Lung (tissue), 11 donors: ENCODE measurements at regions not wholly inside any gene's neighbourhood (a gene's known extent, or its start where the extent isn't known, plus 50 kb on each side); places are given as distances from the start of the nearest gene placed in this dataset.

ENCODE experiments used
- ATAC-seq: fragments of 200-7000 bp; cut with Tn5 transposase; one replicate; pipeline ENCODE4 v1.9.1; 2020; ENCODE audit warnings: moderate number of reproducible peaks; ENCODE audit not compliant: insufficient read depth, low FRiP score
- DNase-seq, 3 donors: peaks; one replicate each; pipeline ENCODE4 v3.0.0-alpha.2; 2013 to 2017
- H3K27ac ChIP-seq, 2 donors: one replicate each; pipeline ENCODE4 v1.5.1; 2013; ENCODE audit warnings: mild to moderate bottlenecking in 2 of 2, moderate library complexity in 2 of 2, control low read depth in 1 of 2, inconsistent platforms in 1 of 2, low read depth in 1 of 2, low read length in 1 of 2
- H3K27me3 ChIP-seq, 3 donors: one replicate each; pipeline ENCODE4 v1.5.1; 2013; ENCODE audit warnings: low read length in 2 of 3; ENCODE audit not compliant: control insufficient read depth in 3 of 3, insufficient read depth in 3 of 3
- H3K36me3 ChIP-seq, 4 donors: one replicate each; pipeline ENCODE4 v1.5.1; 2013; ENCODE audit warnings: low read length in 4 of 4, mild to moderate bottlenecking in 1 of 4, moderate library complexity in 1 of 4; ENCODE audit not compliant: control insufficient read depth in 4 of 4, insufficient read depth in 4 of 4
- H3K4me1 ChIP-seq, 5 donors: one replicate each; pipeline ENCODE4 v1.5.1; 2013; ENCODE audit warnings: low read length in 5 of 5, mild to moderate bottlenecking in 2 of 5, moderate library complexity in 1 of 5; ENCODE audit not compliant: control insufficient read depth in 5 of 5, insufficient read depth in 5 of 5
- H3K4me3 ChIP-seq: one replicate; pipeline ENCODE4 v1.5.1; 2013; ENCODE audit warnings: mild to moderate bottlenecking, control low read depth, moderate library complexity
- H3K9ac ChIP-seq, 2 donors: one replicate each; pipeline ENCODE4 v1.5.1; 2013; ENCODE audit warnings: low read length in 2 of 2, control low read depth in 1 of 2; ENCODE audit not compliant: insufficient read depth in 1 of 2
- H3K9me3 ChIP-seq, 4 donors: one replicate each; pipeline ENCODE4 v1.5.1; 2013; ENCODE audit warnings: low read length in 3 of 4, mild to moderate bottlenecking in 1 of 4, moderate library complexity in 1 of 4; ENCODE audit not compliant: control insufficient read depth in 4 of 4, insufficient read depth in 3 of 4
- WGBS, 2 donors: extraction: QIAGEN DNeasy Blood & Tissue Kit; methylation state at CpG; one replicate each; pipeline ENCODE4 v1.1.7; 2013; 5-methylcytosine and 5-hydroxymethylcytosine counted together
- TF ChIP-seq, protein P1 (sequence below): IDR thresholded peaks from 2 replicates; pipeline ENCODE4 v1.5.1; 2012; ENCODE audit warnings: mild to moderate bottlenecking; ENCODE audit errors: control extremely low read depth, extremely low read depth
- donor health status: control.
- donor health status: control.
- donor health status: Bipolar disorder and iron deficiency.
- donor health status: healthy.
- donor health status: DM: yes; HTN: yes; CAD: no.

DNA sequence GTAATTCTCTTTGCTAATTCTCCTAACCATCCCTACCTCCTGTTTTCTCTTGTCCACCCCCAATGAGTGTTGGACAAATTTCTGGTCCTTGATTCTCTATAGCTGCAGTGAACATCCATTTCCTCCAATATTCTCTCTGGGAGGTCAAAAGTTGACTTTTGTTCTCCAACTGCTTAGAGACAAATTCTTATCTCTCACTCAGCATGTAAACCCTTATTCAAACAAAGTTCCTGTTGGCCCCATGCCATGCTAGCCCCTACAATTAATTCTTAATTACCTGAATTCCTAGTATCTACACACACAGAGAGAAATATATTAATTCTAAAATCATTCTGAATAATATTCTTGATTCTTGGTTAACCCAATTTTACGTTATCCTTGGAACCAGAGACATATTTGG lies 472.9 kb upstream of the ACTBL2 start:
- H3K27ac ChIP-seq: no peak overlapping the region
- ATAC-seq: no peak
- H3K4me1 ChIP-seq: peaks cover 0 to 3% (median 0%) of the 10 kb centered on the region in 5 donors
- WGBS, 2 donors: 2 to 39% methylated on average over 1 of the region's 1 CpG
- no peak for DNase-seq
- H3K9me3 ChIP-seq: no peaks in the 10 kb centered on the region
- no peaks in the 10 kb centered on the region for H3K27me3 ChIP-seq
- H3K36me3 ChIP-seq: no peaks in the 10 kb centered on the region
- no peak overlapping the region for H3K4me3 ChIP-seq
- TF ChIP-seq, protein P1, sequence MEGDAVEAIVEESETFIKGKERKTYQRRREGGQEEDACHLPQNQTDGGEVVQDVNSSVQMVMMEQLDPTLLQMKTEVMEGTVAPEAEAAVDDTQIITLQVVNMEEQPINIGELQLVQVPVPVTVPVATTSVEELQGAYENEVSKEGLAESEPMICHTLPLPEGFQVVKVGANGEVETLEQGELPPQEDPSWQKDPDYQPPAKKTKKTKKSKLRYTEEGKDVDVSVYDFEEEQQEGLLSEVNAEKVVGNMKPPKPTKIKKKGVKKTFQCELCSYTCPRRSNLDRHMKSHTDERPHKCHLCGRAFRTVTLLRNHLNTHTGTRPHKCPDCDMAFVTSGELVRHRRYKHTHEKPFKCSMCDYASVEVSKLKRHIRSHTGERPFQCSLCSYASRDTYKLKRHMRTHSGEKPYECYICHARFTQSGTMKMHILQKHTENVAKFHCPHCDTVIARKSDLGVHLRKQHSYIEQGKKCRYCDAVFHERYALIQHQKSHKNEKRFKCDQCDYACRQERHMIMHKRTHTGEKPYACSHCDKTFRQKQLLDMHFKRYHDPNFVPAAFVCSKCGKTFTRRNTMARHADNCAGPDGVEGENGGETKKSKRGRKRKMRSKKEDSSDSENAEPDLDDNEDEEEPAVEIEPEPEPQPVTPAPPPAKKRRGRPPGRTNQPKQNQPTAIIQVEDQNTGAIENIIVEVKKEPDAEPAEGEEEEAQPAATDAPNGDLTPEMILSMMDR: no peak
- no peak overlapping the region for H3K9ac ChIP-seq

DNA sequence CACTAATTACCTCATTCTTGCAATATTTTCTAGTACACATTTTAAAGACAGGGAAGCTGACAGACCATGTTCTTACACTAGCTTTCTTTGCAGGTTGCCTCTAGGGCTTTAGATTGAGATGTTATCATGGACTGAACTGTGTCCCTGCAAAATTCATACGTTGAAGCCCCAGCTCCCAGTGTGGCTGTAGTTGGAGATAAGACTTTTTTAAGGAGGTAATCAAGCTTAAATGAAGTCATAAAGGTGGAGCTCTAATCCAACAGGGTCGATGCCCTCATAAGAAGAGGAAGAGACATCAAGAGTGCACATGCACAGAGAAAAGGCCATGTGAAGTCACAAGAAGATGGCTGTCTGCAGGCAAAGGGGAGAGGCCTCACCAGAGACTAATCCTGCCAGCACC lies 471.2 kb upstream of the ACTBL2 start:
- WGBS, 2 donors: 36 to 57% methylated on average over 2 of the region's 2 CpGs
- no peak for ATAC-seq
- Histone ChIP-seq H3K9me3 (peaks cover 0 to 1% (median 0%) of the 10 kb centered on the region in 4 donors), H3K27me3 (no peaks in the 10 kb centered on the region), H3K4me1 (peaks cover 0 to 3% (median 0%) of the 10 kb centered on the region in 5 donors), H3K36me3 (no peaks in the 10 kb centered on the region), H3K27ac (no peak overlapping the region), H3K4me3 (no peak overlapping the region), H3K9ac (no peak overlapping the region)
- no peak for DNase-seq
- TF ChIP-seq, protein P1: no peak

DNA sequence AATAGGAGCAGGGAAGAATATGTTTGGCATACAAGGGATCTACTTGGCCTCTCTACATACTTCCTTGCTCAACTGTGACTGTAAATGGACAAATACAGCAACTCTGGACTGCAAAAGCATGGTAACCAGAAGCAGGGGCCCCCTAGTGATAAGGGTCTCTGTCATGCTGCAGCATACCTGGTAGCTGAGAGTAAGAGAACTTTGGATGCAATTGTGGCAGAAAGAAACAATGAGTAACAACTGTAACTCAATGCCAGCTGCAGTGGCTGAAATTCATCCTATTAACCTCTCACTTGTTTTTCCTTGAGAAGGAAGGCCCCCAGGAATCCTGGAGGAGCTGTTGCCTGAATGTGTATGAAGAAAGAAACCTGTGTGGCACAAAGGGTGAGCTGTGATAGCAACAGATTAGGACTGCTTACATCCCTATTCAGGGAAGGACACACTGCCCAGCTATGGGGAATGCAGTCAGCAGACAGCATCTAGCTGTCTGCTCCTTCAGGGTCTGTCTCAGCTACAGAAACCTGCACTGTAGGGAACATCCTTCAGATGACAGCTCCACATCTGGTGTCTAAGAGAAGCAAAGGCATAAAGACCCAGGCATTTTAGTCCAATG lies 468.1 kb upstream of the ACTBL2 start:
- H3K27ac ChIP-seq: no peak overlapping the region
- peaks cover 0 to 15% (median 0%) of the 10 kb centered on the region in 5 donors for H3K4me1 ChIP-seq
- H3K9me3 ChIP-seq: peaks cover 0 to 1% (median 0%) of the 10 kb centered on the region in 4 donors
- TF ChIP-seq, protein P1: no peak
- no peaks in the 10 kb centered on the region for H3K36me3 ChIP-seq
- no peak overlapping the region for H3K4me3 ChIP-seq
- DNase-seq (no peak), ATAC-seq (no peak)
- H3K9ac ChIP-seq: no peak overlapping the region
- no peaks in the 10 kb centered on the region for H3K27me3 ChIP-seq

DNA sequence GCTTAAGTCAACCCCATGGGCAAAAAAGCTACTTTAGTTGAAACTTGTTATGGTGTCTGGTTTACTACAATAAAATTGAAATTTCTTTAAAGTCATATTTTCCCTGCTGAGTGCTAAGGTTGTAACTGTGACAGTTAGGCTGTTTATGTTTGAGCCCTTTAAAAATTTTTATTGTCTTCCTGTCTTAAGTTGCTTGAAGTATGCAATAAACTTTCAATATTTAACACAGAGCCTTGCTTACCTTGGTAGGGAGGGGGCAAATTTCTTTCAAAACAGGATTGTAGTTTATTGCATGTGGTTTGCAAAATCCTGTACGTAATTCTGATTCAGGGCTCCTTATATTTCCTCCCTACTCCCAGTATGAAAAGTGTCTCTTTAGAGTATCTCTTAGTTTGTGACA lies 465.5 kb upstream of the ACTBL2 start:
- H3K9ac ChIP-seq: no peak overlapping the region
- H3K36me3 ChIP-seq: no peaks in the 10 kb centered on the region
- peaks cover 0 to 1% (median 0%) of the 10 kb centered on the region in 4 donors for H3K9me3 ChIP-seq
- WGBS, 2 donors: 80 to 83% methylated on average over 1 of the region's 1 CpG
- no peak overlapping the region for H3K4me3 ChIP-seq
- peaks cover 0 to 15% (median 0%) of the 10 kb centered on the region in 5 donors for H3K4me1 ChIP-seq
- H3K27ac ChIP-seq: no peak overlapping the region
- ATAC-seq: no peak
- no peaks in the 10 kb centered on the region for H3K27me3 ChIP-seq
- TF ChIP-seq, protein P1: no peak
- DNase-seq: no peak
